Naive thymus-derived CD4-positive, alpha-beta T cell (primary cell): ENCODE measurements at regions not wholly inside any gene's neighbourhood (a gene's known extent, or its start where the extent isn't known, plus 50 kb on each side); places are given as distances from the start of the nearest gene placed in this dataset.
A peak's percentile ranks its signal among the peaks of the same experiment; 100 is the strongest.

Experiments
- ATAC-seq: fragments of 150-1000 bp; cut with Tn5 transposase; 2 replicates; pipeline ENCODE4 v1.10.0; 2021; ENCODE audit warnings: mild to moderate bottlenecking, moderate library complexity
- CTCF ChIA-PET: fragments of 350-600 bp; sonication (Branson Sonifier 250); formaldehyde crosslinking; loops from one replicate; lab custom pipeline; 2021; ENCODE audit warnings: antibody characterized with exemption; lab: Charles Lee
- POLR2A ChIA-PET: fragments of 350-600 bp; sonication (Branson Sonifier 250); formaldehyde crosslinking; loops from one replicate; lab custom pipeline; 2021; ENCODE audit warnings: antibody characterized with exemption, inconsistent platforms; lab: Charles Lee
- DNase-seq, 9 donors: peaks; one replicate each; pipeline versions ENCODE4 v3.0.0 to v3.0.0-alpha.2; 2020 to 2022; ENCODE audit warnings: mixed read lengths in 1 of 9
- H3K27ac ChIP-seq: one replicate; pipeline ENCODE4 v1.7.0; 2013; ENCODE audit warnings: mild to moderate bottlenecking, low read depth, low read length, moderate library complexity
- H3K27me3 ChIP-seq, 2 donors: one replicate each; pipeline ENCODE4 v1.7.0; 2013; ENCODE audit warnings: low read length in 2 of 2, mild to moderate bottlenecking in 2 of 2, moderate library complexity in 2 of 2; ENCODE audit not compliant: control insufficient read depth in 2 of 2, insufficient read depth in 2 of 2
- H3K36me3 ChIP-seq, 3 experiments: 1 replicate in 2 of 3; 2 replicates in 1 of 3; pipeline ENCODE4 v1.7.0; 2013; ENCODE audit warnings: low read length in 3 of 3, mild to moderate bottlenecking in 3 of 3, moderate library complexity in 1 of 3; ENCODE audit not compliant: insufficient read depth in 3 of 3, control insufficient read depth in 2 of 3
- H3K4me1 ChIP-seq, 2 donors: one replicate each; pipeline ENCODE4 v1.7.0; 2013; ENCODE audit warnings: low read length in 2 of 2, mild to moderate bottlenecking in 2 of 2, moderate library complexity in 1 of 2; ENCODE audit not compliant: control insufficient read depth in 2 of 2, insufficient read depth in 2 of 2
- H3K4me3 ChIP-seq: 2 replicates; pipeline ENCODE4 v1.7.0; 2013; ENCODE audit warnings: mild to moderate bottlenecking, low read length
- H3K9me3 ChIP-seq, 3 experiments: 1 replicate in 2 of 3; 2 replicates in 1 of 3; pipeline ENCODE4 v1.7.0; 2013; ENCODE audit warnings: low read length in 3 of 3; ENCODE audit not compliant: control insufficient read depth in 2 of 3
- H3K27ac Mint-ChIP-seq, 9 donors: one replicate each; pipeline ENCODE4 v1.8.0; 2020 to 2022; ENCODE audit warnings: mixed read lengths in 9 of 9, mild to moderate bottlenecking in 8 of 9, moderate library complexity in 5 of 9, inconsistent platforms in 2 of 9
- H3K27me3 Mint-ChIP-seq, 5 donors: one replicate each; pipeline ENCODE4 v1.8.0; 2021 to 2022; ENCODE audit warnings: mixed read lengths in 5 of 5, mild to moderate bottlenecking in 1 of 5
- H3K36me3 Mint-ChIP-seq, 5 donors: one replicate each; pipeline ENCODE4 v1.8.0; 2020 to 2022; ENCODE audit warnings: mixed read lengths in 5 of 5, mild to moderate bottlenecking in 3 of 5, inconsistent platforms in 1 of 5
- H3K4me1 Mint-ChIP-seq, 7 donors: one replicate each; pipeline ENCODE4 v1.8.0; 2020 to 2022; ENCODE audit warnings: mixed read lengths in 7 of 7, mild to moderate bottlenecking in 3 of 7, inconsistent platforms in 1 of 7
- H3K4me3 Mint-ChIP-seq, 10 donors: one replicate each; pipeline ENCODE4 v1.8.0; 2020 to 2022; ENCODE audit warnings: mild to moderate bottlenecking in 10 of 10, mixed read lengths in 10 of 10, moderate library complexity in 6 of 10, inconsistent platforms in 2 of 10
- H3K9me3 Mint-ChIP-seq, 11 donors: one replicate each; pipeline ENCODE4 v1.8.0; 2020 to 2022; ENCODE audit warnings: mixed read lengths in 11 of 11, mild to moderate bottlenecking in 4 of 11, inconsistent platforms in 1 of 11, moderate library complexity in 1 of 11
- intact Hi-C, 2 donors: fragments of 100-400 bp; cut with micrococcal nuclease; formaldehyde crosslinking; loops; one replicate each; pipeline ENCODE4 v1.15.1; 2023

DNA sequence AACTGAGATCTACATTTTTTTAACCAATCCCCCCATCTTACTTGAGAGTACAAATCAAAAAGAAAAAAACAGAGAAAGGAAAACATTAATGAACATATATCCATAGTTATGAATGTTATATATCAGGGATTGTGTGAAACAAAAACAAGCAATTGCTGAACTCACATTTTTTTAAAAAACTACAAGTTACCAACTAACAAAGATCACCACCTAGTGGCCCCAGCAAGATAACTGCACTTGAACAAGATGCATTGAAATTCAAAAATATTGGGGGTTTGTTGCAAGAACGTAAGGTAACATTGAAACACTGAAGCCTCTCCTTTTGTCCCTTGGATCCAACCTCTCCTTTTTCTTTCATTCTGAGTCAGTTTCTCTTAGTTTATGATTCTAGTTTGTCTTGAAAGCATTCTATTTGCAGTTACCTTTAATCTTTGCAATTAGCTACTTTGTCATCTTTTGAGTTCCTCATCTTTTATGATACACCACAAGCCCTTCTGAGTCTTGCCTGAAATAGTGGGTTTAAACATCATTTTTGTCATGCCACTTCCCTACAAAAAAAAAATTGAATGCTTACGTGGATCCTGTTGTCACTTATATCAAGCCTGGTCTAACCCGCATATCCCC, 87.3 kb upstream of the TES start:
- DNase-seq, result peak in 2 of 9 donors; percentile 3 to 4
- CTCF ChIA-PET, result no interaction called here

DNA sequence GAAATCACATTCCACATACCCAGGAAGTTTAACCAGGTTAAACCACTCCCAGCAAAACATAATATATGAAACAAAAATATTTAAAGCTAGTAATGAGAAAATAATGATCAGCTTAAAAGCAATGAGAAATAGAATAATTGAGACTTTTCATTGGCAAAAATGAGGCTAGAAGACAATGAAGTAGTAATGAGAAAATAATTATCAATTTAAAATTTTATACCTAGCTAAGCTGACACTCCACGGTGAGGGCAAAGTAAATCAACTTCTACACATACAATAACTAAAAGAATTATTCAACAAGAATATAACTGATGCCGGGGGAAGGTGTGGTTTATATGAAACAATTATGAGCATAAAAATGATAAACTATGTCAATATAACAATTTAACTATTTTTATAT, 82.2 kb upstream of the TES start:
- Histone ChIP-seq H3K4me1 (no peaks in the 10 kb centered on the region), H3K4me3 (no peak overlapping the region), H3K36me3 (no peaks in the 10 kb centered on the region), H3K27me3 (no peaks in the 10 kb centered on the region), H3K27ac (no peak overlapping the region), H3K9me3 (peaks cover 0 to 6% (median 0%) of the 10 kb centered on the region in 3 experiments)
- Mint-ChIP-seq H3K27ac (no peak overlapping the region), H3K4me1 (no peaks in the 10 kb centered on the region), H3K36me3 (no peaks in the 10 kb centered on the region), H3K27me3 (peaks cover 6 to 39% (median 17%) of the 10 kb centered on the region in 5 donors), H3K9me3 (peaks cover 0 to 27% (median 11%) of the 10 kb centered on the region in 11 donors), H3K4me3 (no peak overlapping the region)
- ChIA-PET CTCF (no interaction called here), POLR2A (no interaction called here)
- DNase-seq, result no peak
- ATAC-seq, result no peak
- intact Hi-C loops, result no loop called here

More for the DNA sequence above, 87.3 kb upstream of the TES start:
- Histone ChIP-seq H3K27me3 (no peaks in the 10 kb centered on the region), H3K9me3 (peaks cover 0 to 5% (median 0%) of the 10 kb centered on the region in 3 experiments), H3K36me3 (no peaks in the 10 kb centered on the region), H3K27ac (no peak overlapping the region), H3K4me3 (no peak overlapping the region), H3K4me1 (no peaks in the 10 kb centered on the region)
- H3K4me3 Mint-ChIP-seq, result no peak overlapping the region
- POLR2A ChIA-PET, result no interaction called here
- peaks cover 0 to 14% (median 5%) of the 10 kb centered on the region in 11 donors for H3K9me3 Mint-ChIP-seq
- ATAC-seq, result no peak
- no peak overlapping the region for H3K27ac Mint-ChIP-seq
- no peaks in the 10 kb centered on the region for H3K36me3 Mint-ChIP-seq
- intact Hi-C loops, result no loop called here
- no peaks in the 10 kb centered on the region for H3K4me1 Mint-ChIP-seq
- peaks cover 15 to 32% (median 27%) of the 10 kb centered on the region in 5 donors for H3K27me3 Mint-ChIP-seq

DNA sequence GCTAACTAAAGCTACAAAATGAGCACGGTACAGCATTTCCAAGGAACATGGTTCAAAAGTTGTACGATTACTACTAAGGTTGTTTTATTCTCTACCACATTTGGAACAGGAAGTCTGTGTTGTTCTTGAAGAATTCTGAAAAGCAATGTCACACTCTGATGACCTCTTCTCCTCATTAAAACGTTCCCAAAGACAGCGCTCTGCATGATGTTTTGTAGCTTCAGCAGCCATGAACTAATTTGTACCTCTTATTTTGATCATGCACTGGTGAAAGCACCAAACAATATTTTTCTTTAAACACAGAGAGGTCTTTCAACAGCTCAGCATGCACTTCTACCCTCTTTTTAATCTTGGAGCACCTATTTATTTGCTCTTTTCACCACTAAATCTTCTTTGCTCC, 75.0 kb upstream of the TES start:
- ATAC-seq (no peak), DNase-seq (no peak)
- Histone ChIP-seq H3K36me3 (no peaks in the 10 kb centered on the region), H3K4me3 (no peak overlapping the region), H3K4me1 (no peaks in the 10 kb centered on the region), H3K27ac (no peak overlapping the region), H3K9me3 (no peaks in the 10 kb centered on the region), H3K27me3 (peaks cover 0 to 3% of the 10 kb centered on the region in 2 donors)
- ChIA-PET POLR2A (no interaction called here), CTCF (interaction anchor here (1.0 kb wide), 1 partner anchor 124 kb away, joined by 4 read pairs; no protein-coding TSS in a partner anchor)
- Mint-ChIP-seq H3K4me1 (peaks cover 0 to 6% (median 0%) of the 10 kb centered on the region in 7 donors), H3K9me3 (peaks cover 0 to 1% (median 0%) of the 10 kb centered on the region in 11 donors), H3K27ac (no peak overlapping the region), H3K36me3 (peaks cover 0 to 4% (median 0%) of the 10 kb centered on the region in 5 donors), H3K4me3 (no peak overlapping the region), H3K27me3 (peaks cover 0 to 27% (median 14%) of the 10 kb centered on the region in 5 donors)
- intact Hi-C loops, result no loop called here

DNA sequence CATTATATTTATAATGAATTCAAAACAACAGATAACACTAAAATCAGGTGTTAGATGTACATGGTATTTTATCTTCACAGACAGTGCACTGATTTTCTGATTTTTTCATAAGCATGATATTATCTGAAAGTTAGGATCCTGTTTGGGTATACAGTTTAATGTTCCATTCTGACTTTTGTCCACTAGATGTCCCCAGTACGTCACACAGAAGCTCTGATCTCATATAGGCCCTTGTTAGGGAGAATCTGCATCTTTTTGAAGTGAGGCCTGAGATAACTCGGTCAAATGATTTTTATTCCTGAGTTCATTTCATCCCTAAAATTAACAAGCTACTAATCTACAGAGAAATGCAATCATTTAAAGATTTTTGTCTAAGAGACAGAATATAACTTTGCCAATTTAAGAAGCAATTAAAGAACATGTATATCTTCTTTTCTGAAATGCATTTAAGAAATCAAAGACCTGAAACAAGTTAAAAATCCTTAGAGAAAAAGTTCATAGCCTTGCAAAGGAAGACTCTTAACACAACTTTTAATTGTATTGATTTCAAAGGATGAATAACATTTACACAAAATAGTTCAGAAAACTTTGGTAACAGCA, 72.0 kb upstream of the TES start:
- H3K27me3 ChIP-seq, result peaks cover 0 to 2% of the 10 kb centered on the region in 2 donors
- no peaks in the 10 kb centered on the region for H3K36me3 ChIP-seq
- ChIA-PET CTCF (interaction anchor here (0.6 to 1.0 kb wide), 4 partner anchors 42 to 1226 kb away, joined by 3 to 4 read pairs (median 4); no protein-coding TSS in a partner anchor), POLR2A (no interaction called here)
- Mint-ChIP-seq H3K27me3 (peaks cover 0 to 22% (median 10%) of the 10 kb centered on the region in 5 donors), H3K4me1 (peaks cover 0 to 18% (median 8%) of the 10 kb centered on the region in 7 donors), H3K4me3 (no peak overlapping the region), H3K9me3 (peaks cover 0 to 1% (median 0%) of the 10 kb centered on the region in 11 donors), H3K36me3 (peaks cover 0 to 19% (median 0%) of the 10 kb centered on the region in 5 donors), H3K27ac (no peak overlapping the region)
- no peaks in the 10 kb centered on the region for H3K4me1 ChIP-seq
- H3K9me3 ChIP-seq, result no peaks in the 10 kb centered on the region
- peak in 5 of 9 donors; percentile 22 to 42 (median 27) for DNase-seq
- no peak overlapping the region for H3K4me3 ChIP-seq
- peak; percentile 89 for ATAC-seq
- no peak overlapping the region for H3K27ac ChIP-seq
- intact Hi-C loops, result loop anchor here (1.0 to 2.0 kb wide), 7 partner anchors 34 to 671 kb away; no protein-coding TSS in a partner anchor

DNA sequence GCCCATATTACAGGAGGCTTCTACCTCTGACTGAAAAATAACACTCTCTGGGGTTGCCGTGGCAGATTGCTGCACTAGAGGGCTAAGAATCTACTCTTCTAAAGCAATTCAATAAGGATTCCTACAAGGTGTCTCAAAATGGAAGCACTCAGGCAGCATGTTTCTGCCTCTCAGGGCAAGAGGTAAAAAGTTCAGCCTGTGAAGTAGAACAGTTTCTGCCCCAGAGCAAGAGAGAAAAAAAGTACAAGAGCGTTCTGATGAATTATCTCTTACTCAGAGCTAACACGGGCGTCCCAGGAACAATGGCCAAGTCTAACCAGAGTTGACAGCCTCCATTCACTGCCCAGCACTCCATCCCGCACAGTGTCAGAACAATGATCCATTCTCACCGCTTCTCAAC, 71.3 kb upstream of the TES start:
- ChIA-PET CTCF (interaction anchor here (0.6 to 1.0 kb wide), 3 partner anchors 42 to 1226 kb away, joined by 3 to 4 read pairs (median 3); no protein-coding TSS in a partner anchor), POLR2A (no interaction called here)
- Mint-ChIP-seq H3K9me3 (peaks cover 0 to 1% (median 0%) of the 10 kb centered on the region in 11 donors), H3K27ac (no peak overlapping the region), H3K27me3 (peaks cover 0 to 17% (median 7%) of the 10 kb centered on the region in 5 donors), H3K4me1 (peaks cover 0 to 25% (median 8%) of the 10 kb centered on the region in 7 donors), H3K36me3 (peaks cover 0 to 19% (median 0%) of the 10 kb centered on the region in 5 donors), H3K4me3 (no peak overlapping the region)
- intact Hi-C loops, result loop anchor here (2.0 kb wide), 2 partner anchors 34 to 42 kb away; no protein-coding TSS in a partner anchor
- H3K27ac ChIP-seq, result no peak overlapping the region
- no peaks in the 10 kb centered on the region for H3K9me3 ChIP-seq
- H3K27me3 ChIP-seq, result no peaks in the 10 kb centered on the region
- H3K4me3 ChIP-seq, result no peak overlapping the region
- no peak for DNase-seq
- no peaks in the 10 kb centered on the region for H3K4me1 ChIP-seq
- no peaks in the 10 kb centered on the region for H3K36me3 ChIP-seq
- no peak for ATAC-seq

DNA sequence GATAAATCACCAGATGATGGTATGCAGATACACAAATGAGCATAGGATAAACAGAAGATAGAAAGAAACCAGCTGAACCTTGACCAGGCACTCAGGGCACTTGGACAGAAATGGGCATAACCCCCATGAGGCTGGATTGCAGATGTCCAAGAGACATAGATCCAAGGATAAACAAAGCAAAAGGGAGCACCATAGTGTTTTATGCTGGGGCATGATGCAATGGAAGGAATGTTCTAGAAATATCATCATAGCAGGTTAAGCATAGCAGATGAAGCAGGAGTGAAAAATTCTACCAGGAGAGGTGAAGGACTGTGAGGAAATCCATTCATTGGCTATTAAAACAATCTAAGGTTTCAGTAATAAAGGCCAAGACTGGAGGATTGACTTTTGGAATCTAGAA, 70.5 kb upstream of the TES start:
- ATAC-seq (no peak), DNase-seq (no peak)
- intact Hi-C loops, result loop anchor here (2.0 kb wide), 2 partner anchors 33 to 41 kb away; no protein-coding TSS in a partner anchor
- no peaks in the 10 kb centered on the region for H3K4me1 ChIP-seq
- H3K27ac ChIP-seq, result no peak overlapping the region
- no peak overlapping the region for H3K4me3 ChIP-seq
- H3K27me3 ChIP-seq, result no peaks in the 10 kb centered on the region
- no peaks in the 10 kb centered on the region for H3K9me3 ChIP-seq
- ChIA-PET POLR2A (no interaction called here), CTCF (no interaction called here)
- no peaks in the 10 kb centered on the region for H3K36me3 ChIP-seq
- H3K4me1 Mint-ChIP-seq, result peaks cover 0 to 31% (median 8%) of the 10 kb centered on the region in 7 donors
- H3K27ac Mint-ChIP-seq, result no peak overlapping the region
- H3K9me3 Mint-ChIP-seq, result peaks cover 0 to 1% (median 0%) of the 10 kb centered on the region in 11 donors
- H3K4me3 Mint-ChIP-seq, result no peak overlapping the region
- peaks cover 0 to 16% (median 7%) of the 10 kb centered on the region in 5 donors for H3K27me3 Mint-ChIP-seq
- peaks cover 0 to 19% (median 0%) of the 10 kb centered on the region in 5 donors for H3K36me3 Mint-ChIP-seq
